ENCODE measurements at regions not wholly inside any gene's neighbourhood (a gene's known extent, or its start where the extent isn't known, plus 50 kb on each side); places are given as distances from the start of the nearest gene placed in this dataset.

DNA sequence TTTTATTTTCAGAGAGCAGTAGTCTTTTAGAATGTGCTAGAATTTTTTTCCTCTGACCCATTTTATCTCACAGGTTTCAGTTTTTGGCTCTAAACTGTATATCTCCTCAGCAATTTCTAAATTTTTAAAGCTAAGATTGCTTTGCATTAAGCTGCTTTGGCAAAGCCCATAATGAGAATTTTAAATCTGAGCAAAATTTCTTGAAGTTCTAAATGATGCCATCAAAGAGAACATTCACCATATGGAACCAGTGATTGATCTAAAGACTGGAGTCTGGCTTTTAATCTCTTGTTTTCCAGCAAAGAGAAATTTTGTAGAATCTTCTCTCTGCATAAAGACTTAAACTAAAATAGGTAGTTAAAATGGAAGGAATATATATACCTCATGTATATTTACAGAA is 313.6 kb downstream of the TBC1D32 start:
- no peak for DNase-seq
- intact Hi-C loops (cut with DNase I): no loop called here

DNA sequence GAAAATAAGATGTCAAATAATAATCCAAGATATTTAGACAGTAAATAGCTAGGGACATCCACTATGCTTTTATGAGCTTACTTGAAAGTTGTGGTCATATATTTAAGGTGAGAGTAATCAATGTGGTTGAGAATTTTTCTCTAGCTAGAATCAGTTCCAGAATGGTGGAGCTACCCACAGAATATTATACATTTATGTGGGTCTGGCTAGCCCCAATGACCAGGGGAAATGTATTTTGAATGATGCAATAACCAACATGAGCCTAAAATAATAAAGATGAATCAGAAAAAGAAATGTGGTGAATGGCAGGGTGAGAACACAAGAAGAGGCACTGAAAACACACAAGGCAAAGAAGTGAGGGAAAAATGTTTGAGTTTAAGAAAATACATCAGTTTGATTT is 325.7 kb downstream of the TBC1D32 start:
- intact Hi-C loops (cut with DNase I): no loop called here
- no peak for DNase-seq

DNA sequence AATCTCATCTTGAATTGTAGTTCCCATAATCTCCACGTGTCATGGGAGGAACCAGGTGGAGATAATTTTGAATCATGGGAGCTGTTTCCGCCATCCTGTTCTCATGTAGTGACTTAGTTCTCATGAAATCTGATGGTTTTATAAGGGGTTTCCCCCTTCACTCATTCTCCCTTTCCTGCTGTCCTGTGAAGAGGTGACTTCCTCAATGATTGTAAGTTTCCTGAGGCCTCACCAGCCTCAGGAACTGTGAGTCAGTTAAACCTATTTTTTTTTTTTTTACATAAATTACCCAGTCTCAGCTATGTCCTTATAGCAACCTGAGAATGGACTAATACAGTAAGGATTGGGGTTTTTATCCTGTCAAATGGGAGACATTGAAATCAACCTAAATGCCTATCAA is 328.3 kb downstream of the TBC1D32 start:
- no peak for DNase-seq
- intact Hi-C loops (cut with DNase I): no loop called here

DNA sequence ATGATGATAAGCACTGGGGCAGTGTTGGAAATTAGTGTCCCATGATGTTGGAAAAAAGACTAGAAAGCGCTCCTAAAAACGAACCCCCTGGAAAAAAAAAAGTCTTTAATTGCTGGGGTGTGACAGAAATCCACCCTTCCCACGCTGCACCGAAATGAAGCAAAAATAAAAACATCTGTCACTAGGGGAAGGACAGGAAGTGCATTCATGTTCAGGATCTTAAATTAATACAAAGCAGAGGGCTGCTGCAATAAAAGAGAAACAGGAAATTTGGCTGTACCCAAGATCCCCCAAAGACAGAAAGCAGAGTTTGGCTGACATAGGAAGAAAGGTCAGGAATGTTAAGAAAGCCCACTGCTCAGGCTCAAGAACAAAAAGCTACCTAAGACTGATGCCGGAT is 333.9 kb downstream of the TBC1D32 start:
- DNase-seq: no peak
- intact Hi-C loops (cut with DNase I): no loop called here

DNA sequence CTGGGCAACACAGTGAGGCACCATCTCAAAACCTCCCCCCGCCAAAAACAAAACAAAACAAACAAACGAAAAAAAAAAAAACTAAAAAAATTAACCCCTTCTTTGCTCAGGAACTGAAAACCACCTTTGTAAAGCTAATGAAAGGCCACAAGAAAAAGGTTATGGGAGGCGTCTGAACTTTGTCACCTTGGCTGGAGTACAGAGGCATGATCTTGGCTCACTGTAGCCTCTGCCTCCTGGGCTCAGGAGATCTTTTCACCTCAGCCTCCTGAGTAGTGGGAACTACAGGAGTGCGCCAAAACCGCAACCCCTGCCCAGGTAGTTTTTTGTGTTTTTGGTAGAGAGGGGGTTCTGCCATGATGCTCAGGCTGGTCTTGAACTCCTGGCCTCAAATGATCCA is 337.9 kb downstream of the TBC1D32 start:
- intact Hi-C loops (cut with DNase I): no loop called here
- no peak for DNase-seq

DNA sequence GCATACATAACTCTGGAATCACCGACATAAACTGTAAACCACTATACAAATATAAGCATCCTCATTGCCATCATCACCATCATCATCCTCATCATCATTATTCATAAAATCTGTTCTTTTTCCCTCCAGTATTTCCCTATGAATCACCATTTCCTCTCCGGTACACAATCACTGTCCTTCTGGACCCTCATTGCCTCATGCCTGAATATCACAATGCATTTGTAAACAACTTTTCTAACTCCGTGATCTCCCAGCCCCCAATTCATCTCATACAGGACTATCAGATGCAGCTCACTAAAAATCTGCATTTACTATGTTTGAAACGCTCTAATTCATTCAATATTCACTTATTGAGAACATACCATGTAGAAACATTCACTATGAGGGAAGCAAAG is 339.7 kb downstream of the TBC1D32 start:
- intact Hi-C loops (cut with DNase I): no loop called here
- DNase-seq: no peak

DNA sequence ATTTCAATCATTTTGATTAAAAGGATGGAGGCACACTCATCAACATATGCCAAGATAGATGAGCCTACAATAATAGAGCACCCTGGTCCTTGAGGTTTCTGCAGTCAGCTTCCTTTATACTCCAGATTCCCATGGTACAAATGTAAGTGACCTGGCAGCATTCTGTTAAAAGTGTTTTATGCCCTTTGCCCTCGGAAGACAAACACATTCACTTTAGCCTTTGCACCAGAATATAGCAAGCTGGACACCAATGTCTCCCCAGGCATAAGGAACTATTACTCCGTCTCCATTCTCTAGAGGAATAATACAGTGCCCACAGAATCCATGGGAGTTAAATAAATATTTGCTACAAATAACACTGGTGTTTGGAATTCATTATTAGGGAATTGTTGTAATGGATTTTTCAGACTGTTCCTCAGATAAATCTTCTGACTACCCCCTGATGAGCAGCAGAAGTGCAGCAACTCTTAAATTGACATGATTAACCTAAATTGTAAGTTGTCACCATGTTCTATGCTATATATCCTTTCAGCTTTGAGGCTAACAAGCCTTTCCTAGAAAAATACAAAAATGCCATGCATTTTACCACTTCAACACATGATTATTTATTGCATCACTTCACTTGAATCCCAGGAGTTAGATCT is 340.2 kb downstream of the TBC1D32 start:
- DNase-seq: no peak
- intact Hi-C loops (cut with DNase I): no loop called here

DNA sequence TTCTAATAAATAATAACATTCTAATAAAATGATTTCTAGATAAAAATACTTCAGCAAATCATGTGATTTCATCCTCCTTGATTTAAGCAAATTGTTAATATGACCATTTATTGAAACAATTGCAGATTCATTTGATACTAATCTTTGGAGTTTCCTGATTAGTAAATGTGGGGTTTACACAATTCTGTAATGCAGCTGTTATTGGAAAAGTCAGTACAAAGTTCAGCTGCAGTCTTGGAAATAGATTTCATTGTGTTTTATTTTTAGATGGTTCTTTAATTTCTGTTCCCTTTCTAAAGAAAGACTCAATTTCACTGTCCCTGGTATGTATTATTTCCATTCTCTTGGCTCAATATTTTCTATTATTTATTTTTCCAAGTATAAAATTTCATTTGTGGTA is 342.0 kb downstream of the TBC1D32 start:
- no peak for DNase-seq
- intact Hi-C loops (cut with DNase I): no loop called here

DNA sequence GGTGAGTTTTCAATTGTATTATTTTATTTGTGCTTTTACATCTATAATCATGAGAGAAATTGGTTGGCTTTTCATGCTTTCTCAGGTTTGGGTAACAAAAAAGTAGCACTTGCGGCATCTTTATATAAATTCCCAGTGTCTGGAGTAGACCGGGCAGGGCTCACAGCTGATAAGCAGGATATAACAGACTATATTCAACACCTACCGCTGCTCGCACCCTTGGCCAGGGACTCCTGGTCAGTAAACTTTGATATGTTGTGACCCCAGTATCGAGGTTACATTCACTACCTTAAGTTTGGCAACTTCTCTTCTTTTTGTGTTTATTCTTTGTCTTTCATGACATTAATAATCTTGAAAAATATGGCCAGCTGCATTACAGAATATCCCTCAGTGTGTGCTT is 343.4 kb downstream of the TBC1D32 start:
- intact Hi-C loops (cut with DNase I): no loop called here
- peak in 1 of 10 donors; percentile 72 for DNase-seq

DNA sequence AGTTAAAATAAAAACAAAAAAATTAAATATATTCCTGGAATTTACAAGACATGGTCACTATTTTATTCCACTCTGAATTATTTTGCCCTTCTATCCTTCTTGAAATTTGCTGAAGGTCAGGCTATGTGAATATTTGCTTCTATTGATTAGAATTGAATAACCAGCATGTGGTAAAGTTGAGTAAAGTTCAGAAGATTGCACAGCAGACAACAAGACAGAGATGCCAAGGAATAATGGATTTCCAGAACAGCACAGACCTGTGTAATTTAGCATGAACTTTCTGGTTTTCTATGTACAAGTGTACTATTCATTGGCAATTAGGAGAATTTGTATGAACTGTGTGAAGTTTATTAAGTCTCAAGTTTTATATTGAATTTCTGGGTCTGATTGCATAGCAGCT is 352.4 kb downstream of the TBC1D32 start:
- intact Hi-C loops (cut with DNase I): no loop called here
- no peak for DNase-seq

DNA sequence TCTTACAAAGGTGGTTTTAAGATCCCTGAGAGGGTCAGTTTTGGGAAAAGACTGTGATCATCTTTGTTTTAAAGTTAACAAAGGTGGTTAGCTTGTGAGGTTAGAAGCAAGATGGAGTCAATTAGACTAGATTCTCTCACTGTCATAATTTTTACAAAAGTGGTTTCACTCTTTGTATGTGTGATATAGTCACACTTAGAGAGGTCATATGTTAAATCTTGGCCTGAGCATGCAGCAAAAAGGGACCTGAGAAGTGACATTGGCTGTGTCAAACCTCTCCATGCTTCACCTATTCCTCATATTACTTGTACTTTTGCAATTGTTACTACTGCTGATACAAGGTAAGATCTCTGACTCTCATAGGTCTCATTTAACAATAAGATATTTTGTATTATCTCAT is 368.0 kb downstream of the TBC1D32 start:
- DNase-seq: no peak
- intact Hi-C loops (cut with DNase I): no loop called here

DNA sequence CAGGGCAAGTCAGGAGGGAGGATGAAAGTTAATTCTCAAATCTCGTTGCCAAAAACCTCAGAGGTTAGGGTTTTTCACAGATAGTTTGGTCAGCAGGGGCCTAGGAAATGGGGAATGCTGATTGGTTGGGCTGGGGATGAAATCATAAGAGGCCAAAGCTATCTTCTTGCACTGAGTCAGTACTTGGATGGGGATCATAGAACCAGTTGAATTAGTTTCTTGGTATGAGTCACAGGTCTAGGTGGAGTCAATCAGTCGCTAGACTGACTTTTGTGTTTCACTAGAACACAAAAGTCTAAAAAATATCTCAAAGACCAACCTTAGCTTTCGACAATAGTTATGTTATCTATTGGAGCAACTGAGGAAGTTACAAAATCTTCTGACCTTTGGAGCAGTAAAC is 368.5 kb downstream of the TBC1D32 start:
- no peak for DNase-seq
- intact Hi-C loops (cut with DNase I): no loop called here

DNA sequence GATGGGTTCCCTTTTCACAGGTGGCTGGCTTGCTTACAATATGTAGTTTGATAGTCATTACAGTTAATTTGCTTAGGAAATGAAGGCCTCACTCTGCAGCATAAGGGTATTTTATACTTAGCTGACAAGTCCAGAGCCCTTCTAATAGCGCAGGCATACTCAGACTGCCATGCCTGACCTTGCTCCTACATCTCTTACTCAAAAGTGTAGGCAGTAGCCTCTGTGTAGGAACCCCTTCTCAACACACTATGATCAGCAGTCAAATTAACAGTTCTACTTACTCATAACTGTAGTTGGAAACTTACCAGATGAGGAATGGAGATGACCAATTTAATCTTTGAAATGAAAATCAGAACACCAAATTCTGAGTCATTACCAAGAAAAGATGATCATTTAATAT is 373.5 kb downstream of the TBC1D32 start:
- intact Hi-C loops (cut with DNase I): no loop called here
- DNase-seq: no peak

DNA sequence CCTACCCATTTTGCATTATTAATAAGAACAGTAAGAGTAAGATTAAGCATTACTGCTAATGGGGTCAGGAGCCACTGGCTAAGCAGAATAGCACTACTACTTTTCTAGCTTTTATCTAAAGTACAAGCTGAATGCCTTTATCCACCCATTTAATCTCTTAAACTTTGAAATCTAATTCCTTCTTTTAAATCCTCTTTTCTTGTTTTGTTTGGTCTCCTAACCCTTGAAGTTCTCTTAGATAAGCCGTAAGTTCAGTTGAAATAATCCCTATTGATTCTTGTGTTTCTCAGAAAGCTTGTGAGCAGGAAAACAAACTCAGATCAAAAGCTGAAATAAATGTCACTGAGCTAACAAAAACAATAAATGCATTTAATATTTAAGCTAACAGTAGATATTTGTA is 380.2 kb downstream of the TBC1D32 start:
- intact Hi-C loops (cut with DNase I): no loop called here

DNA sequence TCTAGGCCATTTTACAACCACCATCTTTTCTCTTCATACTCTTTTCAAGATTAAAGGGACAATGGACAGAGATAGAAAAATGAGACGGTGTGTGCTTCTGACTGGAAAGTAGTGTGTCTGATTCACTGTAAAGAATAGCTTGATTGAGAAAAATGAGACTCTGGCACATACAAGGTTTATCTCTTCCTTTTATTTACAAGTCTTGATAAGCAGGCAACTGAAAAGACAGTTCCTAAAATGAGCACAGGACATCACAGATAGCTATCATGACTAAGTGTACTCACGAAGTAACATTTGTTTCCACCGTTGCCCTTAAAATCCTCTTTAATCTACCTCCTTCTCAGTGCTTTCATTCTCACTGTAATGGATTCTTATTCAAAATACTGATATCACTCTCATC is 383.0 kb downstream of the TBC1D32 start:
- intact Hi-C loops (cut with DNase I): no loop called here
- no peak for DNase-seq

More for the DNA sequence above, 380.2 kb downstream of the TBC1D32 start:
- no peak for DNase-seq

DNA sequence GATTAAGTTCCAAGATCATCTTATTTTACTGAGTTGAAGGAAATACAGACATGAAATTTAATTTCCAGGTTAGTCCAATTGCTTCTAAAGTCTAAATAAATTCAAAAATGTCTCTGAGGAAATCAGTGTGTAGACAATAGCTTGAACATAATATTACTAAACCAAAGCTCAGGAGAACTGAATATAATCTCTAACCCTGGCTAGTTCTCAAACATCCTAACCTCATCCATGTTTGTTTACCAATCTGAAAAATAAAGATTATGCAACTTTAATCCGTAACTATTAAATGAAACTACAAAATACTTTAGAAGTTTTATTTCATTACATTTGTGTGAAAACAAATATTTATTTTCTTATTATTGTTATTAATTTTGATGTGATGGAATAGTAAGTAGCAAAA is 387.2 kb downstream of the TBC1D32 start:
- DNase-seq: no peak
- intact Hi-C loops (cut with DNase I): no loop called here

DNA sequence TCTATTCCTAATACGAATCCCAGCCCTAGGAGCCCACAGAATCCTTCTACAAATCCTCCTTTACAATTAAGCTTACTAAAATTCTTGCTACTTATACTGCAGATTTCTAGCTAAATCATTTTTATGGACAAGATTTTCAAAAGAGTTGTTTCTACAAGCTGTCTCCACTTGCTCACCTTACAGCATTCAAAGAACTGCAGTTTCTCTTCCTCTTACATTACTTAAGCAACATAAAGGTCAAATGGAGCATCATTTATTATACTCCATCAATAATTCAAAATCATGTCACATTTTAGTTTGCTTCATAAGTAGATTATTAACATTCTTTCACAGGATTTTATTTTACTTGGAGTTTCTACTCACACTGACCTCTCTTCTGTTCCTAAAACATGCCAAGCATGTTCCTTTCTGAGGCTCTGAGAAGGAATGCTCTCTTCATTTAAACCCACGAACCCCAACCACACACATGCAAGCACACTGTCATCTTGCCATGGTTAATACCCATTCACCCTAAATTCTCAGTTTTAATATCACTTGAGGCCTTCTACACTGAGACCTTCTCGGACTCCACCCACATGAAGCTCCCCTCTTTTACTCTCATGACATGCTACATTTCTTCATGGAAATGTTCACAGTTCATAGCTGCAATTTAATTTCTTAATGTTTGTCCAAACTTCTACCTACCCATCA is 388.2 kb downstream of the TBC1D32 start:
- intact Hi-C loops (cut with DNase I): no loop called here

DNA sequence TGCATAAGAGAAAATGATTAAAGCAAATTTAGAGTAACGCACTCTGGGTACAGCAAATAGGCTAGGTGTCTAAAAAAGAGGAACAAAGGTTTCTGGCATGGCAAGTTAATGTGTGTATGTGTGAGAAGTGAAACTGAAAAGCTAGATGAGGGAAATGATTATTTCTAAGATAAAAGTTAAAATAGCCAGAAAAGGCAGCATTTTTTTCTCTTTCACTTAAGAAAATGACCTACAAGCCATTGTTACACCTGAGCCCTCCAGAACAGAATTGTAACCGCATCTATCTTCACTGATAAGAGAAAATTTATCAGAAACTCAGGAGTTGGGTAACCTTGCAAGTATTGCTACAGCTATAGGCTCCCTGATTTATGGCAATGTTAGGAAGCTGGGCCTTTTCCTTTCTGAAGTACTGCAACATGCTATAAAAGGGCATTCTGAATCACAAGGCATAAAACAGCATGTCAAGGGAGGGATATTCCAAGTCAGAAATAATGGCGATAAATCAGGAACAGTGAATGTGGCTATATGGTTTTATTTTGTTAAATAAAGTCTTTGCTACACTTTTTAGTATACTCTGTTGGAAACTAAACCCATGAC is 395.3 kb downstream of the TBC1D32 start:
- intact Hi-C loops (cut with DNase I): no loop called here
- no peak for DNase-seq

More for the DNA sequence above, 388.2 kb downstream of the TBC1D32 start:
- DNase-seq: no peak

DNA sequence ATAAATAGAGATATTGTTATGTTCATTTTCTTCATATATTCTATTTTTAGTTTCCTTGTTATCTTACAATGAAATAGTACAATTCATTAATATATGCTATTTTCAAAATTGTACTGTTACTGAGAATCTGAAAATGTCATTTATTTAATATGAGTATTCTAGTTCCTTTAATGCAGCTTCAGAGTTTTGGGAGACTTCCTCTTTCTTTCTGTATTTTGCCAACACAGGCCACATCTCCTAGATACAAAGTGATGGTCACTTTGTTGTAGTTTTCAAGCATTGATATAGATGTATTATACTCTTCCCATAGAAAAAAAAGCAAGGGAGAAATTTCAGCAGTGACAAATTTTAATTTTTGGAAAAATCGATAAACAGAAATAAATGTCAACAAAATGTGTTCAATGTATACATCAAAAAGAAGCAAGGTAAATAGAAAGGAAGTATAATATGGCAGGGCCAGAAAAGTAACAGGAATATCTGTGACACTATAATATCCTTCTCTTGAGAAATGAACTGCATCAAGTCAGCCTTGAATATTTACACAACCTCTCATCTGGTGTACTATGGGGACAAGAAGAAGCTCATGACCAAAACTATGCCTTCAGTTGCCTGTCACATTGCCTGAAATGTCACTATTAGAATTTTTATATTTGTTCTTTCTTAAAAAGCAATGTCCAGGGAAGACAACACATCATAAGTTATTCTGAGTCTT is 396.0 kb downstream of the TBC1D32 start:
- DNase-seq: no peak
- intact Hi-C loops (cut with DNase I): no loop called here

DNA sequence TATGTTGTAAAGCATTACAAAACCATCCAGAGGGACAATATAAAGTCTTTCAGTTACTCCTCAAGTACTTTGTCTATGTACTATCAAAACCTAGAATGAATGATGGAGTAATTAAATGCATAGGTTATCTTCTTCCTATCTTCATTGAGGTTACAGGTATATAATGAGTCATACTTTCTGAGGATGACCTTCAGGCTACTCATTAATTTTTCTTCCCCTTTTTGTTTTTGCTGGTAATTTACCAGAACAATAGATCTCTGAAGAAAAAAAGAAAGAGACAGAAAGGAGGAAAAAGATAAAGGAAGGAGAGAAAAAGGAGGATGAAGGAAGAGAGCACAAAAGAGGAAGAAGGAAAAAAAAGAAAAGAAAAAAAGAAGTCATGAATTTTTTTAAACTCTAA is 398.4 kb downstream of the TBC1D32 start:
- DNase-seq: no peak
- intact Hi-C loops (cut with DNase I): no loop called here

DNA sequence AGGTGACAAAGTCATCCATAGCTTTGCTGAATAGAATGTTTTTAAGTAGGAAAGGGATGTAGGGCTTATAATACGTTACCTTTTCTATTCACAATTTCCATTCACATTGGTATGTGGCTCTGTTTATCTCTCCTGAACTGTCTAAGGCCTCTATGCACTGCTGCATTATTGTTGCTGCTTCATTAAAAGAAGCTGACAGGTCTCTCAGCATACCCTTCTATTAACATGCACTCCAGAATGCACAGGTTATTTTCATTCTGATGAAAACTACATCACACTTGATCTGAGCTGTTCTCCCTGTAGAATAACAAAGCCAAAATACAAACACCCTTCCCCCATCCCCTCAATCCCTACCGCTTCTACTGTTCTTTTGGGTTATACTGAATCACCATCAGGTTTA is 399.3 kb downstream of the TBC1D32 start:
- intact Hi-C loops (cut with DNase I): no loop called here
- no peak for DNase-seq
